PFSK-1 (cell line): ENCODE measurements at regions not wholly inside any gene's neighbourhood (a gene's known extent, or its start where the extent isn't known, plus 50 kb on each side); places are given as distances from the start of the nearest gene placed in this dataset.
A peak's percentile ranks its signal among the peaks of the same experiment; 100 is the strongest.

Experiments
- REST ChIP-seq, 2 experiments: IDR thresholded peaks; 2 replicates each; pipeline versions ENCODE4 v1.6.1 to v1.8.0; 2011 to 2012; ENCODE audit warnings: low read depth in 2 of 2, low read length in 2 of 2, control low read depth in 1 of 2, inconsistent platforms in 1 of 2, mild to moderate bottlenecking in 1 of 2, moderate library complexity in 1 of 2; ENCODE audit not compliant: insufficient read depth in 1 of 2
- TAF1 ChIP-seq: IDR thresholded peaks from 2 replicates; pipeline ENCODE4 v1.6.1; 2012; ENCODE audit warnings: low read length, control low read depth, borderline replicate concordance; ENCODE audit not compliant: insufficient read depth

DNA sequence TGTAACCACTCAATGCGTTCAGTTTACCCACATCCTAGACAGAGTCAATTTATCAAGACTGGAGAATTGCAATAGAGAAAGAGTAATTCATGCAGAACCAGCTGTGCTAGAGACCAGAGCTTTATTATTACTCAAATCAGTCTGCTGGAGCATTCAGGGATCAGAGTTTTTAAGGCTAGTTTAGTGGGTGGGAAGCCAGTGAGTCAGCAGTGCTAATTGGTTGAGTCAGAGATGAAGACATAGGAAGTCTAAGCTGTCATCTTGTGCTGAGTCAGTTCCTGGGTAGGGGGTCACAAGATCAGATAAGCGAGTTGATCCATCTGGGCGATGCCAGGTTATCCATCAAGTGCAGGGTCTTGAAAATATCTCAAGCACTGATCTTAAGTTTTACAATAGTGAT lies 499.6 kb downstream of the MRPL39 start:
- TF ChIP-seq REST (IDR thresholded peaks at IDR 0.05; ENCODE audit: insufficient read depth in 1 of 2, low read depth in 2 of 2, low read length in 2 of 2) (0 out of 4 replicates have a peak, but pooled peaks of 1 of the 2 experiments have one; percentile 60), TAF1 (no peak)
